ENCODE measurements at regions not wholly inside any gene's neighbourhood (a gene's known extent, or its start where the extent isn't known, plus 50 kb on each side); places are given as distances from the start of the nearest gene placed in this dataset.

GRCh38 chr3:82274897-82275296 lies 513.5 kb upstream of the GBE1 start:
- in situ Hi-C loops (cut with MboI) = no loop called here
- DNase-seq (ENCODE audit: extremely low read depth in 1 of 4, low spot score in 3 of 4) (no peak), ATAC-seq (no peak), FAIRE-seq (no peak)
- no TSS peak for BruUV-seq (replicated peaks)
- no peaks in the 10 kb centered on the region for H3K4me1 ChIP-seq (replicated peaks in 1 of 2; ENCODE audit: control insufficient read depth in 2 of 2, insufficient read depth in 2 of 2, low read length in 2 of 2)
- H3K9me3 ChIP-seq (replicated peaks; ENCODE audit: control insufficient read depth, insufficient read depth, low read depth, low read length) = no peaks in the 10 kb centered on the region
- H3K9ac ChIP-seq (ENCODE audit: insufficient read depth in 1 of 2, low read depth in 2 of 2, low read length in 2 of 2) = no peak overlapping the region
- no peak overlapping the region for H3K27ac ChIP-seq (ENCODE audit: extremely low read depth, low read depth, low read length)
- no peaks in the 10 kb centered on the region for H3K36me3 ChIP-seq (ENCODE audit: control insufficient read depth, insufficient read depth, low read length)
- no peaks in the 10 kb centered on the region for H3K27me3 ChIP-seq (ENCODE audit: control insufficient read depth in 2 of 2, insufficient read depth in 2 of 2, low read length in 2 of 2)
- no peaks in the 10 kb centered on the region for H4K20me1 ChIP-seq (replicated peaks; ENCODE audit: control insufficient read depth, insufficient read depth, low read length)
- H3K9me1 ChIP-seq (ENCODE audit: control insufficient read depth, insufficient read depth, low read length) = no peaks in the 10 kb centered on the region
- no peak overlapping the region for H2AFZ ChIP-seq (ENCODE audit: low read depth, low read length)
- intact Hi-C loops (cut with micrococcal nuclease) = no loop called here
- no peak overlapping the region for H3K4me3 ChIP-seq
- ChIA-PET POLR2A (no interaction called here), CTCF (ENCODE audit: low intra/inter-chr PET ratio) (no interaction called here)
- H3K79me2 ChIP-seq (ENCODE audit: control insufficient read depth, insufficient read depth, low read length) = no peaks in the 10 kb centered on the region
- no peak overlapping the region for H3K4me2 ChIP-seq (ENCODE audit: insufficient read depth, low read length)
- TF ChIP-seq BMI1 (IDR thresholded peaks at IDR 0.05; ENCODE audit: low read length) (no peak), FOS (IDR thresholded peaks at IDR 0.05; ENCODE audit: extremely low read depth, insufficient read length) (no peak), ZNF77 (CRISPR knock-in tag; IDR thresholded peaks at IDR 0.05) (no peak), ZSCAN29 (IDR thresholded peaks at IDR 0.05) (no peak), MECOM (CRISPR knock-in tag; IDR thresholded peaks at IDR 0.05) (no peak), SETDB1 (IDR thresholded peaks at IDR 0.05; ENCODE audit: low read length) (no peak), PPARD (CRISPR knock-in tag; IDR thresholded peaks at IDR 0.05) (no peak), DIDO1 (tag; IDR thresholded peaks at IDR 0.05; ENCODE audit: low read depth) (no peak), TAF15 (IDR thresholded peaks at IDR 0.05; ENCODE audit: low read depth, low read length) (no peak), C11orf30 (IDR thresholded peaks at IDR 0.05; ENCODE audit: low read depth) (no peak), ZNF79 (CRISPR knock-in tag; IDR thresholded peaks at IDR 0.05; ENCODE audit: low read depth) (no peak)
- TF ChIP-seq, protein P1, sequence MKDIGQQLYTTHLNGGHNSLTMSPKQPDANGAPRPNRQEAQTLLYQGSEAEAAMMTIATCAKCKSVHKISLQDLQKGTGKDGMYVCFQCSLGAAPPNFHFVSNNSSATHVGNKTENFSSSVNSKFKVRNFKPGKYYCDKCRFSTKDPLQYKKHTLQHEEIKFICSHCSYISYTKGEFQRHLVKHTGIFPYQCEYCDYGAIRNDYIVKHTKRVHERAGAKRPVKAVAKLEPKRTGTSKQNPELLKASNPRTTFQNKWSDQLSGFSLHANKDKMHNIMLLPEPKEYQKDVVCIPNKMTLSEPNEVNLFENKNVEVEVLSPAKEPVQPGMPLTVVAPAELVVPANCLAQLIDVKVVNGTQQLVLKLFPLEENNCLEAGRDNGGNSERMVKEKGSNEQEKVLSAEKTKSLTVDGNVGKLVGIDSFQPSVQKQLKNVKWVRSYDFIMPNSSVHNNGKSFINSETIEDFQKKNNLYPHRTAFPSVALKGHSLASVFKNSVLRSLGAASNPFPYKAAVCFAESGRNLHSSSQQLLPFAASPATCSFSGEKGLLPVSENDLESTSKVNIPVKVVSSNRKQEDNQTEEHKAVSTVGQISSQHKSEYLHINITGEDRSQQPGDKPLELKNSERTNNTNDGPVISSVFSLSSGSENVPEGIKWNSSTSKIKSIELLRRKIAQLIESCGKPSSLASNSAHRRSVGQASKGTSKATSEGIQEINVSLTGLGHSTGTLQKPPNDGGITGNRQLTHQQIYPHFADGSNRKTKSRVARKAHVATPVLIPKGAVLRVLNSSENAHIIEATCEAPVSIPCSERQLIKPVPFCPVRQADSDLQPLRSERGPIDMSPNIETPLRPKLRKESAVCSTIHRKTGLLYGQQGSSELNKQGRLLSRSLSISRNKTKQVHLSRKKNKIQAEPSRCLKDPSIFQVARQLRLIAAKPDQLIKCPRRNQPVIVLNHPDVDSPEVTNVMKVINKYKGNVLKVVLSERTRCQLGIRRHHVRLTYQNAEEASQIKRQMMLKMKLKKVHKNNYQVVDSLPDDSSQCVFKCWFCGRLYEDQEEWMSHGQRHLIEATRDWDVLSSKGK (CRISPR knock-in tag; IDR thresholded peaks at IDR 0.05) = no peak
